ENCODE measurements at regions not wholly inside any gene's neighbourhood (a gene's known extent, or its start where the extent isn't known, plus 50 kb on each side); places are given as distances from the start of the nearest gene placed in this dataset.

DNA sequence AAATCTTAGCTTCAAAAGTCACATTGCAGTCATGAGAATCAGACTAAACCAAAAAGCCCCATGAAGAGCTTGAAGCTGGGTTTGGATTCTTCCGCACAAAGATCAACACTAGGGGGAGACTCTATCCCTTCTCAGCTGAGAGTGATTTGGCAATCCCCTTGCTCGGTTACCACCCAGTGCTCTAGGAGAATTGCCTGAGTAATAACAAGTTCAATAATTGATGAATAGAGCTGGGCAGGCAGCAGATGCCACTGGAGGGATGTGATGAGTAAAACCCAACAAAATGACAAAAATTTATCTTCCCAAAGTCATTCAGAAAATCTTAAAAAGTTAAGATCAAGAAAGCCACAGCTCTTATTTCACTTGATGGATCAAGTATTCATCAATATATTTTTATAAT lies 185.6 kb upstream of the ARID2 start:
- Histone ChIP-seq H3K27me3 (no peaks in the 10 kb centered on the region), H3K9me3 (no peaks in the 10 kb centered on the region), H3K4me1 (no peaks in the 10 kb centered on the region), H3K4me3 (no peak overlapping the region), H3K27ac (no peak overlapping the region), H3K36me3 (no peaks in the 10 kb centered on the region)
- WGBS, 2 donors, result 0% methylated on average over 2 of the region's 2 CpGs
- DNase-seq (ENCODE audit: low spot score in 2 of 2), result peak in 1 of 2 donors; percentile 57
- TF ChIP-seq POLR2A (IDR thresholded peaks at IDR 0.05) (no peak), EP300 (IDR thresholded peaks at IDR 0.05) (peak in 1 of 2 donors; percentile 8)
- TF ChIP-seq, protein P1, sequence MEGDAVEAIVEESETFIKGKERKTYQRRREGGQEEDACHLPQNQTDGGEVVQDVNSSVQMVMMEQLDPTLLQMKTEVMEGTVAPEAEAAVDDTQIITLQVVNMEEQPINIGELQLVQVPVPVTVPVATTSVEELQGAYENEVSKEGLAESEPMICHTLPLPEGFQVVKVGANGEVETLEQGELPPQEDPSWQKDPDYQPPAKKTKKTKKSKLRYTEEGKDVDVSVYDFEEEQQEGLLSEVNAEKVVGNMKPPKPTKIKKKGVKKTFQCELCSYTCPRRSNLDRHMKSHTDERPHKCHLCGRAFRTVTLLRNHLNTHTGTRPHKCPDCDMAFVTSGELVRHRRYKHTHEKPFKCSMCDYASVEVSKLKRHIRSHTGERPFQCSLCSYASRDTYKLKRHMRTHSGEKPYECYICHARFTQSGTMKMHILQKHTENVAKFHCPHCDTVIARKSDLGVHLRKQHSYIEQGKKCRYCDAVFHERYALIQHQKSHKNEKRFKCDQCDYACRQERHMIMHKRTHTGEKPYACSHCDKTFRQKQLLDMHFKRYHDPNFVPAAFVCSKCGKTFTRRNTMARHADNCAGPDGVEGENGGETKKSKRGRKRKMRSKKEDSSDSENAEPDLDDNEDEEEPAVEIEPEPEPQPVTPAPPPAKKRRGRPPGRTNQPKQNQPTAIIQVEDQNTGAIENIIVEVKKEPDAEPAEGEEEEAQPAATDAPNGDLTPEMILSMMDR (IDR thresholded peaks at IDR 0.05), result peak; percentile 60 to 79 (median 69)

DNA sequence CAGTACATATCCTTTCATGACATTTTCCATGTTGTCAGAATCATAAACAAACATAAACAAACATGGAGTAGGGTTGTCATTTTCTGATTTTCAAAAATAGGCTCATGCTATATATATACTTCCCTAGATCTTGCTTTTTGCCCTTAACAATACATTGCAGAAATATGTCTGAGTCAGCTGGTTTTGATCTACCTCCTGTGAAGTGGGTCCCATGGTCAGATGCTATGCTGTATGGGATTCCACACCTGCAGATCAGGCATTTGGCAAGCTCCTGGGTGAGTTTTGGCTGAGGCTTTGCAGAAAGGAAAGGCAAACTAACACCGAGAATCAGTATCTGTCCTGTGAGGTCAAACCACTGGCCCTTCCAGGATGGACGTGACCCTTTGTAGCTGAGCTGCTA lies 183.0 kb upstream of the ARID2 start:
- DNase-seq (ENCODE audit: low spot score in 2 of 2), result no peak

DNA sequence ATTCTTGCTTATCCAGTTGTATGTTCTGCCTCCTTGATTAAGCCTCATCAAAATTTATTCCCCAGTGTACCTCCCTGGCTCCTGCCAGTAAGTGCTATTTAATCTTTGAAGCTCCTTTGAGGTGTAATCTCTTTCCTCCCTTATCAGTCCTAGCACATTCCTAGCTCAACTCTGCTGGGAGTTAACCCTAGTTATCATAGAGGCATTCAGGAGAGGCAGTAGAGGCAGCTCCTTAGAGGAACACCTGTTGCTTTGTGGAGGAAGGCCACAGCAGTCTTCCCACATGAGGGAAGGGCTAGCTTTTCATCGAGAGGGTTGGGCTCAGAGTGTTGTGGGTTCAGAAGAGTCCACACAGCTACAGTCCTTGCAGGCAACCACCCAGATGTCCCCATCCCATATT lies 182.4 kb upstream of the ARID2 start:
- TF ChIP-seq, protein P1 (IDR thresholded peaks at IDR 0.05), result no peak
- TF ChIP-seq EP300 (IDR thresholded peaks at IDR 0.05) (no peak), POLR2A (IDR thresholded peaks at IDR 0.05) (no peak)
- Histone ChIP-seq H3K36me3 (no peaks in the 10 kb centered on the region), H3K4me1 (no peaks in the 10 kb centered on the region), H3K27me3 (no peaks in the 10 kb centered on the region), H3K9me3 (no peaks in the 10 kb centered on the region), H3K27ac (no peak overlapping the region), H3K4me3 (no peak overlapping the region)
- DNase-seq (ENCODE audit: low spot score in 2 of 2), result no peak
- WGBS, 2 donors, result 93 to 100% methylated on average over 1 of the region's 1 CpG

More for the DNA sequence above, 183.0 kb upstream of the ARID2 start:
- Histone ChIP-seq H3K36me3 (no peaks in the 10 kb centered on the region), H3K9me3 (no peaks in the 10 kb centered on the region), H3K4me3 (no peak overlapping the region), H3K4me1 (no peaks in the 10 kb centered on the region), H3K27ac (no peak overlapping the region), H3K27me3 (no peaks in the 10 kb centered on the region)
- TF ChIP-seq EP300 (IDR thresholded peaks at IDR 0.05), result no peak
- TF ChIP-seq, protein P1 (IDR thresholded peaks at IDR 0.05), result no peak
- TF ChIP-seq POLR2A (IDR thresholded peaks at IDR 0.05), result no peak
- WGBS, 2 donors, result 87 to 89% methylated on average over 2 of the region's 2 CpGs

DNA sequence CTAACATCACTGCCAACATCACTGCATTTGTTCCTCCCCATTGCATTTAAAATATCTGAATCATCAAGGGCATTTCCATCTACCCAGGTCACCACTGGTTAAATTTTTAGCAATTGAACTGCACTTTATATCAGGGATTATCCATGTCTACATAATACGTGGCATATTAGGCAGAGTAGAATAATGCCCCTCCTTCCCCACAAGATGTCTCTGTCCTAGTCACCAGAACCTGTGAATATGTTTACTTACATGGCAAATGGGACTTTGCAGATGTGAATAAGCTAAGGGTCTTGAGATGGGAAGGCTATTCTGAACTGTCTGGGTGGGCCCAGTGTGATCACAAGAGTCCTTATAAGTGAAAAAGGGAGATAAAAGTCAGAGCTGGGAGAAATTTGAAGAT lies 181.7 kb upstream of the ARID2 start:
- Histone ChIP-seq H3K4me3 (no peak overlapping the region), H3K4me1 (no peaks in the 10 kb centered on the region), H3K27me3 (no peaks in the 10 kb centered on the region), H3K9me3 (no peaks in the 10 kb centered on the region), H3K27ac (no peak overlapping the region), H3K36me3 (no peaks in the 10 kb centered on the region)
- TF ChIP-seq, protein P1 (IDR thresholded peaks at IDR 0.05), result no peak
- TF ChIP-seq POLR2A (IDR thresholded peaks at IDR 0.05) (no peak), EP300 (IDR thresholded peaks at IDR 0.05) (no peak)
- 56 to 57% methylated on average over 1 of the region's 1 CpG for WGBS, 2 donors
- no peak for DNase-seq (ENCODE audit: low spot score in 2 of 2)

DNA sequence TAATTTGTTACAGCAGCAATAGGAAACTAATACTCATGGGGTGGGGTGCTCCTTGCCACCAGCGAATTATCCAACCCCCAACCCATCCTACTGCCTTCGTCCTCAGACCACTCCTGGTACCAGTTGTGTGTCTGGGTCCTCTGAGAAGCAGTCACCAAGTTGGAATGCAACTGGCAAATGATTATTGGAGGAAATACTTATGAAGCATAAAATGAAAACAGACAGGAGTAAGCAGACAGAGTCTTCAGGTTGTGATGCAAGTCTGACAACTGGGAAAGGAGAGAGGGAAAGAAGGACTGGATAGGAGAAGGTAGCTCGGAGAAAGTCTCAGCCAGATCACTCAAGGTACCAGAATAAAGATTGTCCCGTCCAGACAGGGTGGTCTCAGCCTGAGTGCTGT lies 181.1 kb upstream of the ARID2 start:
- Histone ChIP-seq H3K4me1 (no peaks in the 10 kb centered on the region), H3K27me3 (no peaks in the 10 kb centered on the region), H3K9me3 (no peaks in the 10 kb centered on the region), H3K4me3 (no peak overlapping the region), H3K27ac (no peak overlapping the region), H3K36me3 (no peaks in the 10 kb centered on the region)
- TF ChIP-seq, protein P1 (IDR thresholded peaks at IDR 0.05), result no peak
- TF ChIP-seq EP300 (IDR thresholded peaks at IDR 0.05) (no peak), POLR2A (IDR thresholded peaks at IDR 0.05) (no peak)
- 79 to 84% methylated on average over 4 of the region's 4 CpGs for WGBS, 2 donors
- DNase-seq (ENCODE audit: low spot score in 2 of 2), result no peak

All from tibial nerve (tissue), 4 donors.